ENCODE measurements at regions not wholly inside any gene's neighbourhood (a gene's known extent, or its start where the extent isn't known, plus 50 kb on each side); places are given as distances from the start of the nearest gene placed in this dataset.
"Not testable (repeated sequence)": the region's sequence is repeated elsewhere in the genome, so short reads cannot be mapped to it uniquely, and the experiment has no call there.

GRCh38 chr5:54821445-54822323 is 163.7 kb downstream of the ESM1 start:
- DNase-seq (ENCODE audit: low read depth) = no peak

- no peak for DNase-seq (ENCODE audit: low read depth)
These were observed 164.9 kb downstream of the ESM1 start for GRCh38 chr5:54820346-54821134.

- DNase-seq (ENCODE audit: low read depth) = no peak
These were observed 178.0 kb downstream of the ESM1 start for GRCh38 chr5:54807421-54807820.

GRCh38 chr5:54804521-54804920 is 180.9 kb downstream of the ESM1 start:
- no peak for DNase-seq (ENCODE audit: low read depth)

GRCh38 chr5:54804086-54804485 is 181.3 kb downstream of the ESM1 start:
- DNase-seq (ENCODE audit: low read depth) = no peak

- no peak for DNase-seq (ENCODE audit: low read depth)
These were observed 181.9 kb downstream of the ESM1 start for GRCh38 chr5:54803471-54804011.

GRCh38 chr5:54799645-54800044 is 185.7 kb downstream of the ESM1 start:
- no peak for DNase-seq (ENCODE audit: low read depth)

GRCh38 chr5:54795777-54796176 is 189.6 kb downstream of the ESM1 start:
- DNase-seq (ENCODE audit: low read depth) = no peak

- DNase-seq (ENCODE audit: low read depth) = no peak
These were observed 190.1 kb downstream of the ESM1 start for GRCh38 chr5:54795284-54795683.

GRCh38 chr5:54794135-54794975 is 191.0 kb downstream of the ESM1 start:
- DNase-seq (ENCODE audit: low read depth) = no peak

- no peak for DNase-seq (ENCODE audit: low read depth)
These were observed 191.8 kb downstream of the ESM1 start for GRCh38 chr5:54793468-54794134.

- no peak for DNase-seq (ENCODE audit: low read depth)
These were observed 192.6 kb downstream of the ESM1 start for GRCh38 chr5:54792611-54793404.

- DNase-seq (ENCODE audit: low read depth) = not testable (repeated sequence)
These were observed 197.5 kb downstream of the ESM1 start for GRCh38 chr5:54787910-54788309.

- no peak for DNase-seq (ENCODE audit: low read depth)
These were observed 199.4 kb downstream of the ESM1 start for GRCh38 chr5:54785729-54786591.

GRCh38 chr5:54778783-54779182 is 206.6 kb downstream of the ESM1 start:
- no peak for DNase-seq (ENCODE audit: low read depth)

GRCh38 chr5:54775645-54776044 is 209.7 kb downstream of the ESM1 start:
- no peak for DNase-seq (ENCODE audit: low read depth)

GRCh38 chr5:54774281-54775170 is 210.9 kb downstream of the ESM1 start:
- no peak for DNase-seq (ENCODE audit: low read depth)

- DNase-seq (ENCODE audit: low read depth) = no peak
These were observed 212.7 kb downstream of the ESM1 start for GRCh38 chr5:54772684-54773083.

- no peak for DNase-seq (ENCODE audit: low read depth)
These were observed 213.2 kb downstream of the ESM1 start for GRCh38 chr5:54772231-54772630.

Measured in stimulated activated CD8-positive, alpha-beta memory T cell treated with anti-CD3 and anti-CD28 coated beads, Interleukin-15, amount 100 ng/mL, for 24 hours (primary cell).